HG03354 (cell line): ENCODE measurements at regions not wholly inside any gene's neighbourhood (a gene's known extent, or its start where the extent isn't known, plus 50 kb on each side); places are given as distances from the start of the nearest gene placed in this dataset.

Experiments used
- ATAC-seq: cut with Tn5 transposase; IDR thresholded peaks from one replicate; pipeline ENCODE4 v1.9.1; 2021; ENCODE audit warnings: mild to moderate bottlenecking; ENCODE audit not compliant: unreplicated experiment, poor library complexity, severe bottlenecking

DNA sequence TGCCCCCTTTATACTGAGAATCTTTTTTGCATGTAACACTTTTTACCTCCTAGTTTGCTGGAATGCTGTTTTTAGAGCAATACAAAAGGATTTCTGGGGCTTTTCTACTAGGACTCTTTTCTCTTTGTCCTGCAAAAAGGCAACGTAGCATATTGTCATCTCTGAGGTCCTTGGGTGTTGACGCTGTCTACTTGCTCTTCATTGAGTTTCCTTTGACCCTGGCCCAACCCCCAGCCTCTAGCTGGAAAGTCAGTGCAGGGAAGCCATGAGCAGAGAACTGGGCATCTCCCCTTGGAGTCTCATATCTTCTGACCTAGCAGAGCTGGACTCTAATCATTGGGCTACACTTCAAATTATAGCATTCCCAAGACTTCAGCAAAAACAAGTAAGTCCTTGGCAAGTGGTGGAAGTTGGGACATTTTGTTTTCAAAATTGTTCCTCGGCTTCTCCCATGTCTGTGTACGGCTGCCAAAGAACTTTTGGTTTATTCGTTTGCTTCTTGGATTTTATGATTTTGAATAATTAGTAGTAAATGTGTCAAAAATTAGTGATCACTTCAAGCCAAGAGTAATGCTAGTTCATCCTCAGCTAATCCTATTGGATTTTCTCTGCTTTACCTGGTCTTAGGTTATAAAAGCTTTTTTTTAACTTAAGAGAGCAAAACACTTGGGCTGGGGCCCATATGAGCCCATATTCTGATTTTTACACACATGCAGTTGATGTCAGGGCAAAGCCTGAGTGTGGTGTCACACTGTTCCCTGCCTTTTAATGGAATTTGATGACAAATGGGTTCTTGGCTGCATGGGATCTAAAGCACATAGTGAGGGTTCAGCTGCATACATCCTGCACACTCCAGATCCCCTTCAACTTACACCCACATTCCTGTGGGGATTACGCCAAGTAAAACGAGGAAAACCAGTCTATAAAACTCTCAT is 419.5 kb upstream of the C2CD4B start:
- no peak for ATAC-seq

DNA sequence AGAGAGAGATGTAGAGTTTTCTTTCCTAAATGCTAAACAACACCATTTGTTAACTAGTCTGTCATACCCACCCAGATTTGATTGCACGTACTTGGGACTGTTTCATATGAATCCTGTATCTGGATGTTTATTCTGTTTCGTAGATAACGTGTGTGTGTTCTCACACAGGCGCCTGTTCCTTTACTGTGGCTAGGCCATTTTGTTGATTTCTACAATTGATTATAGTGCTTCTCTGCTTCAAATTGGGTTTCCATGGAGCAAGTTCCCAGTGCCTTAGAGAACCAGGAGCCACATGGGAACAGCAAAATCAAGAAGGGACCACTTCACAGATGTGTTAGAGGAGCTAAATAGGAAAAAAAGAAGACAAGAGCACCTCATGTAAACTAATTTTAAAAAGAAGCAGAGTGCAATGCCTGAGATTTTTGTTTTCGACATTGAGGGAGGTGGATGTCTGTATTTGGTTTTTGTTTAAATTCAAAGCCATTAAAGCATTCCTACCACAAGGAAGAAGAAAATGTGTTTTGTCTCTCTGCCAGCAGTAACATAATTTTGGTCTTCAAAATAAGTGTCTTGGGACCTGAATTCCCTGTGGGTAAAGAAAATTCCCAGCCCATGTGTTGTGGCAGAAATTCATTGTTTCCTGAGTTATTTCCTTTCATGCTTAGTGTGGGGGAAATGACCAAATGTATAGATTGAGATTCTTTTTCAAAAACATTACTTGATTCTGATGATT is 424.0 kb upstream of the C2CD4B start:
- no peak for ATAC-seq

DNA sequence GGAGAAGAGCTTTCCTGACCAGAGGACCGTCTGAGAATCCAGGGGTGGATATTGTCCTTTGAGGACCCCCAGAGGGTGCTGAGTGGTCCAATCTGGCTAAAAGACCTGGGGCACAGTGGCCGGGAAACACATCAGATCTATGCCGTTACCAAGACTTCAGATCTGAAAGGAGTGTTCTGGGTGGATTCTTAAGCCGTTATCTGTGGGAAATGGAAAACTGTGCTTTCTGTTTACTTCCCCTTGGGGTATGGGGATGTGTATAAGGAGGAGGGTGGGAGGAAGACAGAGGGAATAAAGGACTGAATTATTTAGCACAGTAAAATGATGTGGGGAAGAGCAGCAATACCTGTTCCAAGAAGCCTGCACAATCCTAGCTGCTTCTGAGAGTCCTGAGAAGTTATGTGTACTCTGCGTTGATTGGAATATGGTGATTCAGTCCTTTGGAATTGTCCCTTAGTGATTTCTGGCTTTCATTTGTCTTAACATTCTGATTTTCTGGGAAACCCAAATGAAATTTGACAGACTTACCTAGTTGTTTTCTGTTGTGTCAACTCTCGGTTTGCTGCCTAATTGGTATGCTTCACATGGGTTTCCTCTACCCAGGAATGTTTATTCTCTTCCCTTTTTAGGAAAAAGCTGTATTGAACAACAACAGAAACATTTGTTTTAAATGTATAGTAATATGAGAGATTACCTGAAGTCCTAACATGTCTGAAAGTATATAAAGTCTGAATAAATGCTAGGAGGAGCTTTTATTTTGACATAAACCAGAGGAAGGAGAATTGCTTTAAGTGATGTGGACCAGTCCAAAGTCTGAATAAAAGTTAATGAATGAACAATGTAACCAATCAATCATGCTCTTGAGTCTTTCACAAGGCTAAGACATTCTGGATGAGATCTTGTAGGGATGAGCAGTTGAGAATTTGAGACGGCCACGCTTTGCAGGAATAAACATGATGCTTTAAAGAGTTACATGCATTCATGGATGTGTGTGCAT is 427.1 kb upstream of the C2CD4B start:
- ATAC-seq: no peak

DNA sequence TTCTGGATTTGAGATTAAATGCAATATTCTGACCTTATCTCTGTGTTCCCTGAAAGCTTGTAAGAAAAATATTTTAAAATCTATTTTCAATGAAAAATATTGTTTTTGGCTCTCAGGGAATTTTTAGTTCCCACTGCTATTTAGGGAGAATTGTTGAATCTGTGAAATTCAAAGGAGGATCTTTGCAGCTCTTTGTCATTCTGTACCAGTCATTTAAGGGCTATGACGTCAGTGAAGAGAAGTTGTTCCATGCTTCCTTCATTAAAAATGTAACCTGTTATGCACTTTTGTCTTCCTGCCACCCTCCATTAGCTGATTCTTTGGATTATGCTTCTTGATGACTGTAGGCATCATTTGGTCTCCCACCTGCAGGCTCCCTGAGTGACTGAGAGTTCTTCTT is 427.8 kb upstream of the C2CD4B start:
- ATAC-seq: no peak

DNA sequence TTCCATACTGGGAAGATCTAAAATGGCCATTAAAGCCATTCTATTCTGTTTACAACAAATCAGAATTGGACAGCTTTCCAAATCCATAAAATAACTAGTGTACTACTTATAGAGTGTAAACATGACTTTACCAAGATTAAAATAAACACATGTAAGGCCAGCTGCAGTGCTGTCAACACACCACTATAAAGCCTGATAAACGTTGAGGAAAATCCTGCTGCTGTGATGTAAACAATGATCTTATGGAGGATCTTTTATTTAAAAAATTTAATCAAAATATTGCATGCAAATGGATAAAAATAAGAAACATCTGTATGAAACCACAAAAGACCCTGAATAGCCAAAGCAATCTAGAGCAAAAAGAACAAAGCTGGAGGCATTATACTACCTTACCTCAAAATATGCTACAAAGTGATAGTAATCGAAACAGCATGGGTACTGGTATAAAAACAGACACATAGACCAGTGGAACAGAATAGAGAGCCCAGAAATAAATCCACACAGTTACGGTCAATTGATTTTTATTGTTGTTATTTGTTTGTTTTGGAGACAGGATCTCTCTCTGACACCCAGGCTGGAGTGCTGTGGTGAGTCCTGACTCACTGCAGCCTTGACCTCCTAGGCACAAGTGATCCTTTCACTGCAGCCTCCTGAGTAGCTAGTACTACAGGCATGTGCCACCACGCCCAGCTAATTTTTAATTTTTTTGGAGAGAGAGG is 428.8 kb upstream of the C2CD4B start:
- ATAC-seq: no peak

DNA sequence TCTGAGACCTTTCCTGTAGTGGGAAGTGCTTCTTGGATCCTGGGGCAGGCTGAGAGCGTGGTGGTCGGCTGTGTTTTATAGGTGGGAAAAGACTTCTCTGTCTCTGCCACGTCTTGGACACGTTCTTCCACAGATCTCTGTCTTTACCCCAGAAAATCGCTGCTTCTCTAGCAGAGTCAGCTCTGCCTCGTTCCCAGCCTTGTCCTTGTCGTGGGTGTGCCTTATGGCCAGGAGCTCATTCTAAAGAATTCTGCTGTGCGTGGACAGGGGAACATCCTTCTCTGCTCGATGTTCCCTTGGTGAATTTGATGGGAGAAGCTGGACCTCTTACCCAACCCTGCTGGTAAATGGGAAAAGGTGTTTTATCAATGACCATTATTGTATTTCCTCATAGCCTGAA is 433.1 kb upstream of the C2CD4B start:
- no peak for ATAC-seq

DNA sequence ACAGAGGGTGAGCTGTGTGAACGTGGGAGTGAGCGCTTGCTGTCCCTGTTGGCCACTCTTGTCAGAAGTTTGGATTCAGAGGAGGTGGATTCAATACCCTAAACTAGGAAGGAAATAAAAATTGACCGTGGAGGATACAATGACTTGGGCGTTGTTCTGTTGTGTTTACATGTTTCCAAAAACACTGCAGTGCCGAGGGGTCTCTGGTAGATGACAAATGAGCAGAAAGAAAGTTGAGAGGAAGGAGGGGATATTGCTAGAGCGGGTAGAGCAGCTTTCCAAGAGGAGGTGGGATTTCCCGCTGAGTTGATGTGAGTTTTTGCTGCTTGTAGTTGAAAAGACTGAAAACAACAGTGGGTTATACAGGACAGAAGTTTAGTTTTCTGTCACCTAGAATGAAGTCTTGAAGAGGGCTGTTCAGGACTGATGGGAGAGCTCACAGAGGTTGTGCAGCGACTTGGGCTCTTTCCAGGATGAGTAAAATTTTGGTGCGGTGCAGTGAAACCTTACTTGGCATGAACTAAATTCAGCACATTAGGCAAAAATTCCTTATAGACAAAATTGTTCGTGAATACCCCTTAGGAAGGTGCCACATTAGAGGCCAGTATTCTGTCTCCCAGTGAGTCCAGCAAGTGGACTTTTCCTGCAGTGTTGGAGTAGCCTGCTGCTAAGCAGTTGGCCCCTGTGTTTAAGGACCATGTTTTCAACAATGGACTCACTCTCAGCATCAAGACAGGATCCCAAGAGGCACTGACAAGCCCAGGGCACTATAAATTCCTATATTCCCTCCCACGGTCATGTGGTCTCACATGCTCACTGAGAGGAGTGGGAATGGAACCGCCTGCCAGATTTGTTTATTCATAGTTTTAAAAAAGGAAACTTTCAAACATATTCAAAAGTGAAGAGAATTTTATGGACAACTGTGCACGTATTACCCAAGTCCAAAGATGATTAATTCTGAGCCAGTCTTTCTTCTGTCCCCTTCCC is 435.0 kb upstream of the C2CD4B start:
- no peak for ATAC-seq

DNA sequence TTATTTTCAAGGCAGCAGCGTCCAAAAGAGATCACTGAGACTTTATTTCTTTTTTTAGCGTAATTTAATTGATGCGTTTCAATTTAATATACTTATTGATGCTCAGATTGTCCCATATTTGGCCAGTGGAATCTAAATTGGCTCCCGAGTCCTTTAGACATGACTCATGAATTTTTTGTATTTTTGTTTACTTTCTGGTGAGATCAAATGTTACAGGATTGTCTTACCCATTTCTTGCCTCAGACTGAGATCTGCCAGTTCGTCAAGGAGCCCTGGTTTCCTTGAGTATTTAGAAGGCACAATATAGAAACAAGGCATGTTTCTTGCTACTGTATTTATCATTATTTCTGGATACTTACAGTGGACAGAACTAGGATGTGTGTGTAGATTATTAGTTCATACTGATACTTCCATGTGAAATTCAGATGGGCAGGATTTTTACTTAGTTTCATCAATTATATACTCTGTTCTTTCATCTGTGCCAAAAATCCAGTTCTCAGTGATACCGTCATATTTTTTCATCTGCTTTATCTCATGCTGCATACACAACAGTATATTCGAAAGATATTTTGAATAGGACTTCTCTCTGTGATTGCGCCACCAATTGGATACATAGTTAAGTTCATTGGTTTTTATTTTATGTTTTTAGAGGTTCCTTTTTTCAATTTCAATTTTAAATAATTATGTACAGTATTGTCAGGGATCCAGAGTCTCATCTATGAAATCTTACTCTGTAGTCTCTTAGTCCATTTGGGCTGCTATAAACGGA is 436.9 kb upstream of the C2CD4B start:
- ATAC-seq: no peak

DNA sequence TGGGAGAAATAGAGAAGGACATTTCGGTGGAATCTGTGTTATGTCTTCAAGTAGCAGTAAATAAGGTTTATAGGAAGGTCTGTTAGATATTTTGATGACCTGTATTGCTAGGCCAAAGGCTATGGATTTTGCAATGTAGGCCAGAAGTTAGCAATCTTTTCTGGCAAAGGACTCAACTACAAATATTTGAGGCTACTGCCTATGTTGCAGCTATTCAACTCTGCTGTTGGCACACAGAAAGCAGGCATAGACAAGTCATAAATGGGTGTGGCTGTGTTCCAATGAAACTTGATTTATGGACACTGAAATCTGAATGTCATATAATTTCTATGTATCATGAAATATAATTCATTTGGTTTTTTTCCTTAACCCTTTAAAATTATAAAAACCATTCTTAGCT is 438.7 kb upstream of the C2CD4B start:
- ATAC-seq: no peak

DNA sequence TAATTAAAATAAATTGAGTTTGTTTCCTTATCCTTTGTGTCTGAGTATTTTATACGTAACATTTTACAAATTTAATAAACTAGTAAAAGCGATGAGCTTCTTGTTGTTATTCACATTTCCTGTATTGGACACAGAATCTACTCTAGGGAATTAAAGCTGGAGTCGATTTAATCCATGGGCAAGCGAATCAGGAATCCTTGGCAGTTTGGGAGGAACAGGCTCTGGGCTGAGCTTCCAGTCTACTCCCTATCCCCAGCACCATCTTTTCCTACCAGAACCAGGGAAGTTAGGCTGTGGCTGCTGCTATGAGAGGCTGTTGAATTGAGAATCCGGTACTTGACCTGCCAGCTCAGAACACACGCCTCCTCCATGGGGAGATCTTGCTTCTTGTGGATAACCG is 437.3 kb upstream of the TPM1 start:
- ATAC-seq: no peak

DNA sequence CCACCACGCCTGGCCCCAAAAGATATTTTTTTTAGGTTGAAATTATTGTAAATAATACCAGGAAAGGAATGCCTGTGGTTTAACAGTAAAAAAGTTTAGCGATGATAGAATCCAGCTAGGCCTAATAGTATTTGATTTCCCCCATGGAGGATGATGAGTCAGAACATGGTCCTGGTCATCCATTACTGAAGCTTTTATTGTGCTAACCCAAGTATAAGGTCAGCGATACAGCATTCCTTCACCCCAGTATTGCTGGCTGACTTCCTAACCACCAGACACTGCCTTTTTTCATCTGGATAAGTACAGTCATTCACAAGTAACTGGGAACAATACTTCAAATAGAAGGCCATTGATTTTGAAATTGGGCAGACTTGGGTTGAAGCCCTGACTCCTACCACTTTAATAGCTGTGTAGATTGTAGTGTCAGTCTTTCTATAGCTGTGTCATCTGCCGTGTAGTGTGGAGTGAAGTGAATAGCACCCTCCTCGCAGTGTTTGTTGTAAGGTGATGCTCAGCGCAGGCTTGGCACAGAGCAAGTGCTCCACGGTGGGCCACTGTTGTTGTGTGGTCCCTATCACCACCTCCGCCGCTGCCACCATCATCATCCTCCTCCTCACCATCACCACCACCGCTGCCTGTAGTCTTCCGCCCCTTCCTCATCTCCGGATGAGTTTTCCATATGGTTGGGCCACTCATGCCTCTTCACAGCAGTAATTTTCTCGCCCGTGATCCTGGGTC is 436.0 kb upstream of the TPM1 start:
- no peak for ATAC-seq

DNA sequence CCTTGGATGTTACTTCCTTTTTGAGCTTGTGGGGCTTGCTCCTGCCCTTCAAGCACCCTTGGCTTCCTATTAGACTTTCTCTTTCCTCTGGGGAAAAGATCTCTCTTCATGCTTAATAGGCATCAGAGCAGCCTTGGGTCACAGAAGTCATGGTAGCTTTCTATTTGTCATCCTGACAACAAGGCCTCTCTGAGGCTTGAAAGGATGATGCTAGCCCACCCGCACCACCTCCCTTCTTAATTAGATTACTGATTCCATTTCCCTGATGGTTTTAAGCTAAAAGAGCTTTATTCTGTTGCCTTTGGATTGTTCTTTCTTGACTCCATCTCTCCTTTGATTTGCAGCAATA is 435.5 kb upstream of the TPM1 start:
- no peak for ATAC-seq

DNA sequence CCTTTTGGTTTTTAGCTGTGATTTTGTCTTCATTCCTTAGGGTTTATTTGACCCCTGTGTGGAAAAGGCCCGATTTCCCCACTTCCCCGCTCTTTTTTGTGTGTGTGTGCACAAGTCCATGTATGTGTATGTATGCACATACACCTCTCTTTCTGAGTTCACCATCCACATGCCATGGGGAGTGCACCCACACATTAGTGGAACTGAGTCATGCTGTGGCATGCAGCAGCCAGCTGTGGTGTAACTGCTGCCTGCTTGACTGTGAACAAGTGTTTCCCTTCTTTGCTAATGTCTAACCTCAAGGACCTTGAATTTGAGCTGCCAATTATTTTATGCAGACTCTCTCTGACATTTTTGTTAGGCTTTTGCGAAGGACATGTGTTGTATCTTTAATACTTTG is 434.9 kb upstream of the TPM1 start:
- ATAC-seq: no peak

DNA sequence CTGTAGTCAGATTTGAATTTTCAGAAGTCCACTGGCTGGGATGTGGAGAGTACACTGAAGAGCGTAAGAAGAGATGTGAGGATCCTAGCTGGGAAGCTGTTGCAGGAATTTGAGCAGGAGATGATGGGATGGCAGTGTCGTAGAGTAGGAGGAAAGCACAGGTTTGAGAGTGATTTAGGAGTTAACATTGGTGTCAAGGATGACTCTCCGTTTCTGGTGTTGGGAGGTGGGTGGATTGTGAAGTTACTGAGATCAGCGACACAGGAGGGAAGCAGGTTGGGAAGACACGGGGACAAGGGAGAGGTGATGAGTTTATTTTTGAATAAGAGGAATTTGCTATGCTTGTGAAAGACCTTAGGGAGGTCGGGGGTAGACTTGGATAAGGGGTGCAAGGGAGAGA is 434.2 kb upstream of the TPM1 start:
- no peak for ATAC-seq

DNA sequence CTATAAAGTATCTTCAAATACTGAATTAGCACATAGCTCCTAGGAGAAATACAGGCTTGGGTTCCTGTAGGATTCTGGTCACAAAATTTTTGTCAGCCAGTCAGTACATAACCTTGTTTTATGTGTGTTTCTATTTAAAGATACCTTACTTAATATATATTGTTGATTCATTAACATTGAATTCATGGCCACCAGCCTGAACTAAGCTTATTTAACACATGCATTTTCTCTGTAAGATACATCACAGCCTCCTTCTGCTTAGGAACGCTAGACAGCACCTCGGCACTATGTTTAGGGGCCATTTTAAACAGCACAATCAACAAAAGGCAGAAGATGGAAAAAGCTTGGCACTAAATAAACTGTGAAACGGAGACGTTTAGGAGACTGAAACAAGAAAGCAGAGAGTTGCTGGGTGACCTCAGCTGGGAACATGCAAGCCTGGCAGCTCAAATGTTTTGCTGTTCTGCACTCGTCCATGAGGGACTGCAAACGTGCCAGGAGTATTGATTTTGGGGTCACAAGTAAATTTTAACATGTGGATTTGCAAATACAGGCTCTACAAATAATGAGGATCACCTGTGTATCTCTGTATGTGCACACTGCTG is 432.2 kb upstream of the TPM1 start:
- no peak for ATAC-seq

DNA sequence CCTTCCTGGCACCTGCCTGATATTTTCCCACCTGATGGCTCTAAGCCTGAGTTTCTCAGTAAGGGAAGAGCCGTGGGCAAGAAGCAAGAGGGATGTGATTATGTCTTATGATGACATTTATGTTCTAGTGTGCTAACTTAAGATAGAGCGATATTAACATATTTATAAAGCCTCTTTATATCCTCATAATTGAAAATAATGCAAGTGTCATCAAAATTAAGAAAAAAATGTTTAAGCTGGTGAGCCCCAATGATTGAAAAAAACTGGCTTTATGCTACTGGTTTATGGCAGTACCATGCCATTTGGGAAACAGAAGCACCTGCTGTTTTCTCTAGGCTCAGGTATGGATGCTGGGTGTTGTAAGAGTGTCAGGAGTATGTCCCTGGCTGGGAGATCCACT is 431.5 kb upstream of the TPM1 start:
- no peak for ATAC-seq
